MM.1S (cell line): ENCODE measurements at regions not wholly inside any gene's neighbourhood (a gene's known extent, or its start where the extent isn't known, plus 50 kb on each side); places are given as distances from the start of the nearest gene placed in this dataset.
A peak's percentile ranks its signal among the peaks of the same experiment; 100 is the strongest.

Experiments used
- DNase-seq: peaks from one replicate; pipeline ENCODE4 v3.0.0-alpha.2; 2015
- H2AFZ ChIP-seq: fragments of 300-600 bp; sonication (generic); 2 replicates; pipeline ENCODE4 v1.6.0; 2016; ENCODE audit warnings: antibody characterized with exemption, low read length
- H3F3A ChIP-seq: fragments of 300-600 bp; sonication (generic); 2 replicates; pipeline ENCODE4 v1.6.1; 2016; ENCODE audit warnings: mild to moderate bottlenecking, antibody characterized with exemption, low read length, moderate library complexity, mixed read lengths; ENCODE audit not compliant: insufficient read depth
- H3K27ac ChIP-seq: fragments of 300-600 bp; sonication (generic); 2 replicates; pipeline ENCODE4 v1.5.1; 2016; ENCODE audit warnings: mild to moderate bottlenecking, low read length
- H3K27me3 ChIP-seq: fragments of 300-600 bp; sonication (generic); replicated peaks from 2 replicates; pipeline ENCODE4 v1.6.0; 2016; ENCODE audit warnings: low read length; ENCODE audit not compliant: insufficient read depth
- H3K36me3 ChIP-seq: fragments of 300-600 bp; sonication (generic); replicated peaks from 2 replicates; pipeline ENCODE4 v1.6.1; 2016; ENCODE audit warnings: mild to moderate bottlenecking, low read length, mixed read lengths; ENCODE audit not compliant: insufficient read depth
- H3K4me1 ChIP-seq: fragments of 300-600 bp; sonication (generic); 2 replicates; pipeline ENCODE4 v1.6.1; 2016; ENCODE audit warnings: low read length, mixed read lengths
- H3K4me2 ChIP-seq: fragments of 300-600 bp; sonication (generic); 2 replicates; pipeline ENCODE4 v1.6.0; 2016; ENCODE audit warnings: low read depth, low read length
- H3K4me3 ChIP-seq: fragments of 300-600 bp; sonication (generic); 2 replicates; pipeline ENCODE4 v1.5.1; 2016; ENCODE audit warnings: low read length, mixed read lengths
- H3K79me2 ChIP-seq: fragments of 300-600 bp; sonication (generic); 2 replicates; pipeline ENCODE4 v1.6.1; 2016; ENCODE audit warnings: mixed run types, low read length, mixed read lengths
- H3K9ac ChIP-seq: fragments of 300-600 bp; sonication (generic); 2 replicates; pipeline ENCODE4 v1.6.1; 2016; ENCODE audit warnings: low read length, mixed read lengths
- H3K9me2 ChIP-seq: fragments of 300-600 bp; sonication (generic); replicated peaks from 2 replicates; pipeline ENCODE4 v1.6.1; 2016; ENCODE audit warnings: mild to moderate bottlenecking, low read length, mixed read lengths; ENCODE audit not compliant: insufficient read depth
- H3K9me3 ChIP-seq: fragments of 300-600 bp; sonication (generic); replicated peaks from 2 replicates; pipeline ENCODE4 v1.6.1; 2016; ENCODE audit warnings: mild to moderate bottlenecking, low read length, mixed read lengths; ENCODE audit not compliant: insufficient read depth
- H4K20me1 ChIP-seq: fragments of 300-600 bp; sonication (generic); 2 replicates; pipeline ENCODE4 v1.6.1; 2016; ENCODE audit warnings: mild to moderate bottlenecking, low read length, moderate library complexity, mixed read lengths; ENCODE audit not compliant: insufficient read depth
- CTCF ChIP-seq: fragments of 300-600 bp; sonication (generic); IDR thresholded peaks from 2 replicates; pipeline ENCODE4 v1.5.1; 2016; ENCODE audit warnings: antibody characterized with exemption, low read length, mixed read lengths
- EZH2 ChIP-seq: fragments of 300-600 bp; sonication (generic); optimal IDR thresholded peaks from 2 replicates; pipeline ENCODE3; 2017; ENCODE audit warnings: low read depth, mild to moderate bottlenecking, antibody characterized with exemption, low read length, mixed read lengths
- EZH2phosphoT487 ChIP-seq: fragments of 300-600 bp; sonication (generic); IDR thresholded peaks from 2 replicates; pipeline ENCODE4 v1.6.1; 2018; ENCODE audit warnings: antibody characterized with exemption, low read length

- Histone ChIP-seq H3K27ac (no peak overlapping the region), H3K9me3 (no peaks in the 10 kb centered on the region), H3K4me3 (no peak overlapping the region), H3K4me1 (peaks cover 8% of the 10 kb centered on the region), H3K36me3 (no peaks in the 10 kb centered on the region), H3K9ac (no peak overlapping the region), H4K20me1 (no peaks in the 10 kb centered on the region), H3K9me2 (no peaks in the 10 kb centered on the region), H3K79me2 (no peaks in the 10 kb centered on the region), H3F3A (no peaks in the 10 kb centered on the region), H3K4me2 (no peak overlapping the region), H2AFZ (no peak overlapping the region), H3K27me3 (no peaks in the 10 kb centered on the region)
- TF ChIP-seq CTCF (no peak), EZH2phosphoT487 (no peak), EZH2 (no peak)
- DNase-seq = no peak
These were observed 311.1 kb downstream of the EN1 start for GRCh38 chr2:118536306-118536705.

- no peaks in the 10 kb centered on the region for H3K79me2 ChIP-seq
- TF ChIP-seq EZH2 (no peak), CTCF (no peak), EZH2phosphoT487 (no peak)
- H3K4me2 ChIP-seq = no peak overlapping the region
- H3K27ac ChIP-seq = no peak overlapping the region
- no peaks in the 10 kb centered on the region for H3K27me3 ChIP-seq
- peaks cover 8% of the 10 kb centered on the region for H3K4me1 ChIP-seq
- no peaks in the 10 kb centered on the region for H3K9me2 ChIP-seq
- no peaks in the 10 kb centered on the region for H3K9me3 ChIP-seq
- H3F3A ChIP-seq = no peaks in the 10 kb centered on the region
- no peak overlapping the region for H3K4me3 ChIP-seq
- H3K36me3 ChIP-seq = no peaks in the 10 kb centered on the region
- no peaks in the 10 kb centered on the region for H4K20me1 ChIP-seq
- H2AFZ ChIP-seq = no peak overlapping the region
- DNase-seq = peak; percentile 40
- H3K9ac ChIP-seq = no peak overlapping the region
These were observed 311.6 kb downstream of the EN1 start for GRCh38 chr2:118535818-118536212.

- no peak for DNase-seq
- Histone ChIP-seq H3K36me3 (no peaks in the 10 kb centered on the region), H3K4me3 (no peak overlapping the region), H2AFZ (no peak overlapping the region), H3K27ac (no peak overlapping the region), H4K20me1 (no peaks in the 10 kb centered on the region), H3K9ac (no peak overlapping the region), H3K9me2 (no peaks in the 10 kb centered on the region), H3K9me3 (no peaks in the 10 kb centered on the region), H3K4me2 (no peak overlapping the region), H3K27me3 (no peaks in the 10 kb centered on the region), H3K79me2 (no peaks in the 10 kb centered on the region), H3K4me1 (peaks cover 8% of the 10 kb centered on the region), H3F3A (no peaks in the 10 kb centered on the region)
- TF ChIP-seq EZH2 (no peak), EZH2phosphoT487 (no peak), CTCF (no peak)
These were observed 312.2 kb downstream of the EN1 start for GRCh38 chr2:118535171-118535817.
